Loucy (cell line): ENCODE measurements at regions not wholly inside any gene's neighbourhood (a gene's known extent, or its start where the extent isn't known, plus 50 kb on each side); places are given as distances from the start of the nearest gene placed in this dataset.

Experiments
- H2AFZ ChIP-seq: fragments of 200-600 bp; sonication (generic); 2 replicates; pipeline ENCODE4 v1.6.0; 2016; ENCODE audit warnings: antibody characterized with exemption, mild to moderate bottlenecking, low read length, moderate library complexity
- H3F3A ChIP-seq: fragments of 200-600 bp; 2 replicates; pipeline ENCODE4 v1.6.0; 2016; ENCODE audit warnings: antibody characterized with exemption, low read depth, mild to moderate bottlenecking
- H3K27me3 ChIP-seq: fragments of 200-600 bp; sonication (generic); 2 replicates; pipeline ENCODE4 v1.6.1; 2014; ENCODE audit warnings: low read length, mild to moderate bottlenecking; ENCODE audit not compliant: insufficient read depth, poor library complexity, severe bottlenecking
- H3K36me3 ChIP-seq: fragments of 200-600 bp; sonication (generic); 2 replicates; pipeline ENCODE4 v1.6.1; 2016; ENCODE audit warnings: low read length; ENCODE audit not compliant: insufficient read depth
- H3K4me1 ChIP-seq: fragments of 200-600 bp; sonication (generic); 2 replicates; pipeline ENCODE4 v1.5.1; 2014; ENCODE audit warnings: low read length, mild to moderate bottlenecking; ENCODE audit not compliant: insufficient read depth, poor library complexity, severe bottlenecking
- H3K4me2 ChIP-seq: fragments of 200-600 bp; sonication (generic); 2 replicates; pipeline ENCODE4 v1.6.0; 2014; ENCODE audit warnings: antibody characterized with exemption, low read length, low read depth, mild to moderate bottlenecking; ENCODE audit not compliant: poor library complexity, severe bottlenecking
- H3K4me3 ChIP-seq: fragments of 200-600 bp; sonication (generic); 2 replicates; pipeline ENCODE4 v1.5.1; 2014; ENCODE audit warnings: low read length, mild to moderate bottlenecking, mixed read lengths; ENCODE audit not compliant: poor library complexity, severe bottlenecking
- H3K79me2 ChIP-seq: fragments of 200-600 bp; sonication (generic); 2 replicates; pipeline ENCODE4 v1.6.1; 2014; ENCODE audit warnings: low read length; ENCODE audit not compliant: insufficient read depth
- H3K9ac ChIP-seq: fragments of 200-600 bp; sonication (generic); 2 replicates; pipeline ENCODE4 v1.6.0; 2014; ENCODE audit warnings: mild to moderate bottlenecking, low read depth, low read length, moderate library complexity; ENCODE audit not compliant: poor library complexity, severe bottlenecking
- H3K9me2 ChIP-seq: fragments of 200-600 bp; sonication (generic); replicated peaks from 2 replicates; pipeline ENCODE4 v1.6.1; 2016; ENCODE audit warnings: low read depth, low read length, mixed read lengths
- H3K9me3 ChIP-seq: fragments of 200-600 bp; sonication (generic); 2 replicates; pipeline ENCODE4 v1.6.1; 2014; ENCODE audit warnings: mild to moderate bottlenecking, antibody characterized with exemption, low read length, low read depth; ENCODE audit not compliant: insufficient read depth
- H4K20me1 ChIP-seq: fragments of 200-600 bp; sonication (generic); 2 replicates; pipeline ENCODE4 v1.6.0; 2014; ENCODE audit warnings: antibody characterized with exemption, low read length, mild to moderate bottlenecking; ENCODE audit not compliant: insufficient read depth, poor library complexity, severe bottlenecking
- CTCF ChIP-seq: fragments of 200-600 bp; sonication (generic); conservative IDR thresholded peaks from 2 replicates; pipeline ENCODE4 v1.5.1; 2014; ENCODE audit warnings: mild to moderate bottlenecking, antibody characterized with exemption, low read length
- EZH2phosphoT487 ChIP-seq: fragments of 200-600 bp; IDR thresholded peaks from 2 replicates; pipeline ENCODE4 v1.6.1; 2018; ENCODE audit warnings: antibody characterized with exemption, mild to moderate bottlenecking, moderate library complexity, borderline replicate concordance

GRCh38 chr14:76922092-76922491 lies 95.9 kb downstream of the LRRC74A start:
- Histone ChIP-seq H3K9me3 (no peaks in the 10 kb centered on the region), H3K4me3 (no peak overlapping the region), H2AFZ (no peak overlapping the region), H3K36me3 (no peaks in the 10 kb centered on the region), H4K20me1 (no peaks in the 10 kb centered on the region), H3K27me3 (no peaks in the 10 kb centered on the region), H3F3A (no peaks in the 10 kb centered on the region), H3K79me2 (no peaks in the 10 kb centered on the region), H3K9me2 (no peaks in the 10 kb centered on the region), H3K4me1 (peaks cover 76% of the 10 kb centered on the region), H3K4me2 (no peak overlapping the region), H3K9ac (no peak overlapping the region)
- TF ChIP-seq EZH2phosphoT487 (no peak), CTCF (no peak)

GRCh38 chr14:76921088-76921399 lies 94.8 kb downstream of the LRRC74A start:
- H2AFZ ChIP-seq, result no peak overlapping the region
- H3K4me2 ChIP-seq, result no peak overlapping the region
- H3K9ac ChIP-seq, result peak overlapping the region; percentile 59
- no peaks in the 10 kb centered on the region for H3K36me3 ChIP-seq
- H4K20me1 ChIP-seq, result no peaks in the 10 kb centered on the region
- peaks cover 72% of the 10 kb centered on the region for H3K4me1 ChIP-seq
- TF ChIP-seq CTCF (no peak), EZH2phosphoT487 (no peak)
- H3K4me3 ChIP-seq, result no peak overlapping the region
- H3K79me2 ChIP-seq, result no peaks in the 10 kb centered on the region
- H3K9me3 ChIP-seq, result no peaks in the 10 kb centered on the region
- no peaks in the 10 kb centered on the region for H3K27me3 ChIP-seq
- no peaks in the 10 kb centered on the region for H3K9me2 ChIP-seq
- H3F3A ChIP-seq, result no peaks in the 10 kb centered on the region

- Histone ChIP-seq H3K36me3 (no peaks in the 10 kb centered on the region), H3K9me3 (no peaks in the 10 kb centered on the region), H3K27me3 (no peaks in the 10 kb centered on the region), H3K9me2 (no peaks in the 10 kb centered on the region), H3K79me2 (no peaks in the 10 kb centered on the region), H3K4me3 (peak overlapping the region; percentile 45), H3F3A (no peaks in the 10 kb centered on the region), H3K4me1 (peaks cover 66% of the 10 kb centered on the region), H3K4me2 (peak overlapping the region; percentile 68), H3K9ac (peak overlapping the region; percentile 59), H4K20me1 (no peaks in the 10 kb centered on the region), H2AFZ (no peak overlapping the region)
- TF ChIP-seq EZH2phosphoT487 (no peak), CTCF (no peak)
Measured at GRCh38 chr14:76920331-76921087, 94.3 kb downstream of the LRRC74A start.
